Liver (tissue), 8 donors: ENCODE measurements at regions not wholly inside any gene's neighbourhood (a gene's known extent, or its start where the extent isn't known, plus 50 kb on each side); places are given as distances from the start of the nearest gene placed in this dataset.

Experiments
- DNase-seq: peaks from one replicate; pipeline ENCODE4 v3.0.0-alpha.2; 2017; ENCODE audit warnings: low spot score
- H3K27ac ChIP-seq, 2 donors: one replicate each; pipeline ENCODE4 v1.7.0; 2013; ENCODE audit warnings: inconsistent platforms in 2 of 2, low read length in 2 of 2, control low read depth in 1 of 2, low read depth in 1 of 2, mild to moderate bottlenecking in 1 of 2
- H3K27me3 ChIP-seq, 4 donors: one replicate each; pipeline versions ENCODE4 v1.6.1 to v1.7.0; 2013; ENCODE audit warnings: low read length in 3 of 4, inconsistent platforms in 1 of 4, mild to moderate bottlenecking in 1 of 4, moderate library complexity in 1 of 4; ENCODE audit not compliant: control insufficient read depth in 4 of 4, insufficient read depth in 4 of 4
- H3K36me3 ChIP-seq, 4 donors: one replicate each; pipeline versions ENCODE4 v1.6.1 to v1.7.0; 2013; ENCODE audit warnings: low read length in 3 of 4, mild to moderate bottlenecking in 3 of 4, low read depth in 1 of 4, moderate library complexity in 1 of 4; ENCODE audit not compliant: control insufficient read depth in 4 of 4, insufficient read depth in 3 of 4
- H3K4me1 ChIP-seq, 4 donors: one replicate each; pipeline versions ENCODE4 v1.6.1 to v1.7.0; 2013; ENCODE audit warnings: low read length in 3 of 4, mild to moderate bottlenecking in 3 of 4, moderate library complexity in 1 of 4; ENCODE audit not compliant: control insufficient read depth in 4 of 4, insufficient read depth in 4 of 4
- H3K4me3 ChIP-seq, 3 donors: one replicate each; pipeline versions ENCODE4 v1.6.1 to v1.7.0; 2013; ENCODE audit warnings: low read length in 3 of 3, control low read depth in 1 of 3, low read depth in 1 of 3, mild to moderate bottlenecking in 1 of 3
- H3K9ac ChIP-seq, 2 donors: one replicate each; pipeline ENCODE4 v1.7.0; 2013; ENCODE audit warnings: low read length in 2 of 2, mild to moderate bottlenecking in 2 of 2, moderate library complexity in 2 of 2, control low read depth in 1 of 2, low read depth in 1 of 2
- H3K9me3 ChIP-seq, 4 donors: one replicate each; pipeline versions ENCODE4 v1.6.1 to v1.7.0; 2013; ENCODE audit warnings: low read length in 3 of 4; ENCODE audit not compliant: control insufficient read depth in 4 of 4
- EGR1 ChIP-seq, 2 donors: IDR thresholded peaks; 2 replicates each; pipeline ENCODE4 v1.6.1; 2016 to 2018; ENCODE audit warnings: antibody characterized with exemption in 2 of 2, low read depth in 2 of 2
- FOXA2 ChIP-seq: IDR thresholded peaks from 2 replicates; pipeline ENCODE4 v1.6.1; 2016; ENCODE audit warnings: antibody characterized with exemption
- GABPA ChIP-seq, 2 donors: IDR thresholded peaks in 1 of 2; conservative IDR thresholded peaks in 1 of 2; 2 replicates each; pipeline ENCODE4 v1.6.1; 2016; ENCODE audit warnings: antibody characterized with exemption in 2 of 2, mild to moderate bottlenecking in 1 of 2, moderate library complexity in 1 of 2
- HNF4G ChIP-seq: IDR thresholded peaks from 2 replicates; pipeline ENCODE4 v1.6.1; 2016; ENCODE audit warnings: antibody characterized with exemption
- JUND ChIP-seq, 2 donors: IDR thresholded peaks; 2 replicates each; pipeline ENCODE4 v1.6.1; 2016; ENCODE audit warnings: antibody characterized with exemption in 2 of 2
- MAX ChIP-seq: IDR thresholded peaks from 2 replicates; pipeline ENCODE4 v1.6.1; 2016; ENCODE audit warnings: antibody characterized with exemption
- NR2F2 ChIP-seq: IDR thresholded peaks from 2 replicates; pipeline ENCODE4 v1.6.1; 2016; ENCODE audit warnings: antibody characterized with exemption
- RXRA ChIP-seq, 2 donors: IDR thresholded peaks; 2 replicates each; pipeline ENCODE4 v1.6.1; 2017 to 2018; ENCODE audit warnings: antibody characterized with exemption in 2 of 2, mild to moderate bottlenecking in 1 of 2
- SP1 ChIP-seq: IDR thresholded peaks from 2 replicates; pipeline ENCODE4 v1.6.1; 2018; ENCODE audit warnings: antibody characterized with exemption, mild to moderate bottlenecking
- TAF1 ChIP-seq: conservative IDR thresholded peaks from 2 replicates; pipeline ENCODE4 v1.6.1; 2016; ENCODE audit warnings: antibody characterized with exemption, mild to moderate bottlenecking
- YY1 ChIP-seq: IDR thresholded peaks from 2 replicates; pipeline ENCODE4 v1.6.1; 2016; ENCODE audit warnings: antibody characterized with exemption, mild to moderate bottlenecking
- WGBS: extraction: QIAGEN DNeasy Blood & Tissue Kit; methylation state at CpG from one replicate; pipeline ENCODE4 v1.1.7; 2013; 5-methylcytosine and 5-hydroxymethylcytosine counted together
- TF ChIP-seq, protein P1 (sequence below): IDR thresholded peaks from 2 replicates; pipeline ENCODE4 v1.6.1; 2016; ENCODE audit warnings: antibody characterized with exemption
- TF ChIP-seq, protein P2 (sequence below): fragments of 150-350 bp; IDR thresholded peaks from 2 replicates; pipeline ENCODE4 v1.5.1; 2017; ENCODE audit warnings: improper control_type of control experiment, low read depth, low read length; ENCODE audit not compliant: missing input control
- TF ChIP-seq, protein P3 (sequence below): IDR thresholded peaks from 2 replicates; pipeline ENCODE4 v1.6.1; 2016; ENCODE audit warnings: antibody characterized with exemption, mild to moderate bottlenecking
- TF ChIP-seq, protein P4 (sequence below): IDR thresholded peaks from 2 replicates; pipeline ENCODE4 v1.6.1; 2016; ENCODE audit warnings: antibody characterized with exemption
- donor health status: healthy.
- donor health status: healthy.
- donor health status: healthy.
- donor health status: healthy.
- donor health status: healthy.

GRCh38 chr12:94874518-94875302 is 128.8 kb downstream of the NDUFA12 start:
- Histone ChIP-seq H3K4me1 (peaks cover 0 to 16% (median 7%) of the 10 kb centered on the region in 4 donors), H3K9ac (no peak overlapping the region), H3K4me3 (no peak overlapping the region), H3K27ac (no peak overlapping the region), H3K36me3 (no peaks in the 10 kb centered on the region), H3K27me3 (peaks cover 0 to 18% (median 2%) of the 10 kb centered on the region in 4 donors), H3K9me3 (no peaks in the 10 kb centered on the region)
- WGBS, result 22% methylated on average over 20 of the region's 20 CpGs
- TF ChIP-seq, protein P1, sequence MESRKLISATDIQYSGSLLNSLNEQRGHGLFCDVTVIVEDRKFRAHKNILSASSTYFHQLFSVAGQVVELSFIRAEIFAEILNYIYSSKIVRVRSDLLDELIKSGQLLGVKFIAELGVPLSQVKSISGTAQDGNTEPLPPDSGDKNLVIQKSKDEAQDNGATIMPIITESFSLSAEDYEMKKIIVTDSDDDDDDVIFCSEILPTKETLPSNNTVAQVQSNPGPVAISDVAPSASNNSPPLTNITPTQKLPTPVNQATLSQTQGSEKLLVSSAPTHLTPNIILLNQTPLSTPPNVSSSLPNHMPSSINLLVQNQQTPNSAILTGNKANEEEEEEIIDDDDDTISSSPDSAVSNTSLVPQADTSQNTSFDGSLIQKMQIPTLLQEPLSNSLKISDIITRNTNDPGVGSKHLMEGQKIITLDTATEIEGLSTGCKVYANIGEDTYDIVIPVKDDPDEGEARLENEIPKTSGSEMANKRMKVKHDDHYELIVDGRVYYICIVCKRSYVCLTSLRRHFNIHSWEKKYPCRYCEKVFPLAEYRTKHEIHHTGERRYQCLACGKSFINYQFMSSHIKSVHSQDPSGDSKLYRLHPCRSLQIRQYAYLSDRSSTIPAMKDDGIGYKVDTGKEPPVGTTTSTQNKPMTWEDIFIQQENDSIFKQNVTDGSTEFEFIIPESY, result no peak
- TF ChIP-seq EGR1 (IDR thresholded peaks at IDR 0.05; ENCODE audit: low read depth in 2 of 2), result no peak
- no peak for TF ChIP-seq RXRA (IDR thresholded peaks at IDR 0.05)
- no peak for TF ChIP-seq FOXA2
- TF ChIP-seq NR2F2, result no peak
- no peak for TF ChIP-seq HNF4G
- TF ChIP-seq GABPA (IDR thresholded peaks at IDR 0.05 in 1 of 2, conservative IDR thresholded peaks at IDR 0.05 in 1 of 2), result no peak
- no peak for TF ChIP-seq JUND (IDR thresholded peaks at IDR 0.05)
- TF ChIP-seq, protein P2, sequence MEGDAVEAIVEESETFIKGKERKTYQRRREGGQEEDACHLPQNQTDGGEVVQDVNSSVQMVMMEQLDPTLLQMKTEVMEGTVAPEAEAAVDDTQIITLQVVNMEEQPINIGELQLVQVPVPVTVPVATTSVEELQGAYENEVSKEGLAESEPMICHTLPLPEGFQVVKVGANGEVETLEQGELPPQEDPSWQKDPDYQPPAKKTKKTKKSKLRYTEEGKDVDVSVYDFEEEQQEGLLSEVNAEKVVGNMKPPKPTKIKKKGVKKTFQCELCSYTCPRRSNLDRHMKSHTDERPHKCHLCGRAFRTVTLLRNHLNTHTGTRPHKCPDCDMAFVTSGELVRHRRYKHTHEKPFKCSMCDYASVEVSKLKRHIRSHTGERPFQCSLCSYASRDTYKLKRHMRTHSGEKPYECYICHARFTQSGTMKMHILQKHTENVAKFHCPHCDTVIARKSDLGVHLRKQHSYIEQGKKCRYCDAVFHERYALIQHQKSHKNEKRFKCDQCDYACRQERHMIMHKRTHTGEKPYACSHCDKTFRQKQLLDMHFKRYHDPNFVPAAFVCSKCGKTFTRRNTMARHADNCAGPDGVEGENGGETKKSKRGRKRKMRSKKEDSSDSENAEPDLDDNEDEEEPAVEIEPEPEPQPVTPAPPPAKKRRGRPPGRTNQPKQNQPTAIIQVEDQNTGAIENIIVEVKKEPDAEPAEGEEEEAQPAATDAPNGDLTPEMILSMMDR, result no peak
- TF ChIP-seq SP1, result no peak
- TF ChIP-seq TAF1, result no peak
- TF ChIP-seq, protein P3, sequence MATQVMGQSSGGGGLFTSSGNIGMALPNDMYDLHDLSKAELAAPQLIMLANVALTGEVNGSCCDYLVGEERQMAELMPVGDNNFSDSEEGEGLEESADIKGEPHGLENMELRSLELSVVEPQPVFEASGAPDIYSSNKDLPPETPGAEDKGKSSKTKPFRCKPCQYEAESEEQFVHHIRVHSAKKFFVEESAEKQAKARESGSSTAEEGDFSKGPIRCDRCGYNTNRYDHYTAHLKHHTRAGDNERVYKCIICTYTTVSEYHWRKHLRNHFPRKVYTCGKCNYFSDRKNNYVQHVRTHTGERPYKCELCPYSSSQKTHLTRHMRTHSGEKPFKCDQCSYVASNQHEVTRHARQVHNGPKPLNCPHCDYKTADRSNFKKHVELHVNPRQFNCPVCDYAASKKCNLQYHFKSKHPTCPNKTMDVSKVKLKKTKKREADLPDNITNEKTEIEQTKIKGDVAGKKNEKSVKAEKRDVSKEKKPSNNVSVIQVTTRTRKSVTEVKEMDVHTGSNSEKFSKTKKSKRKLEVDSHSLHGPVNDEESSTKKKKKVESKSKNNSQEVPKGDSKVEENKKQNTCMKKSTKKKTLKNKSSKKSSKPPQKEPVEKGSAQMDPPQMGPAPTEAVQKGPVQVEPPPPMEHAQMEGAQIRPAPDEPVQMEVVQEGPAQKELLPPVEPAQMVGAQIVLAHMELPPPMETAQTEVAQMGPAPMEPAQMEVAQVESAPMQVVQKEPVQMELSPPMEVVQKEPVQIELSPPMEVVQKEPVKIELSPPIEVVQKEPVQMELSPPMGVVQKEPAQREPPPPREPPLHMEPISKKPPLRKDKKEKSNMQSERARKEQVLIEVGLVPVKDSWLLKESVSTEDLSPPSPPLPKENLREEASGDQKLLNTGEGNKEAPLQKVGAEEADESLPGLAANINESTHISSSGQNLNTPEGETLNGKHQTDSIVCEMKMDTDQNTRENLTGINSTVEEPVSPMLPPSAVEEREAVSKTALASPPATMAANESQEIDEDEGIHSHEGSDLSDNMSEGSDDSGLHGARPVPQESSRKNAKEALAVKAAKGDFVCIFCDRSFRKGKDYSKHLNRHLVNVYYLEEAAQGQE, result no peak
- TF ChIP-seq, protein P4, sequence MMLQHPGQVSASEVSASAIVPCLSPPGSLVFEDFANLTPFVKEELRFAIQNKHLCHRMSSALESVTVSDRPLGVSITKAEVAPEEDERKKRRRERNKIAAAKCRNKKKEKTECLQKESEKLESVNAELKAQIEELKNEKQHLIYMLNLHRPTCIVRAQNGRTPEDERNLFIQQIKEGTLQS, result no peak
- TF ChIP-seq MAX, result no peak
- no peak for TF ChIP-seq YY1
- no peak for DNase-seq
